Lower leg skin (tissue), 4 donors: ENCODE measurements at regions not wholly inside any gene's neighbourhood (a gene's known extent, or its start where the extent isn't known, plus 50 kb on each side); places are given as distances from the start of the nearest gene placed in this dataset.

Source experiments
- DNase-seq, 2 donors: peaks; one replicate each; pipeline ENCODE4 v3.0.0-alpha.2; 2019; ENCODE audit warnings: low spot score in 2 of 2
- H3K4me3 ChIP-seq: fragments of 200-600 bp; sonication (generic); 2 replicates; pipeline ENCODE4 v1.5.1; 2017; ENCODE audit warnings: mild to moderate bottlenecking, low read depth; ENCODE audit not compliant: poor library complexity, severe bottlenecking
- POLR2A ChIP-seq, 2 donors: fragments of 450-650 bp; IDR thresholded peaks; one replicate each; pipeline ENCODE4 v1.6.1; 2016 to 2017; ENCODE audit warnings: antibody characterized with exemption in 2 of 2, mild to moderate bottlenecking in 1 of 2, moderate library complexity in 1 of 2
- WGBS, 2 donors: methylation state at CpG; one replicate each; pipeline ENCODE4 v1.1.5; 2018; 5-methylcytosine and 5-hydroxymethylcytosine counted together
- intact Hi-C: fragments of 100-400 bp; cut with DNase I; formaldehyde crosslinking; loops from one replicate; pipeline ENCODE4 v1.15.0; 2023; ENCODE audit warnings: low total_unique reads
- TF ChIP-seq, protein P1 (sequence below), 3 donors: fragments of 450-650 bp; IDR thresholded peaks; one replicate each; pipeline ENCODE4 v1.5.1; 2016; ENCODE audit warnings: antibody characterized with exemption in 3 of 3, mild to moderate bottlenecking in 3 of 3, moderate library complexity in 2 of 3

GRCh38 chr18:54710900-54711281, 117.4 kb upstream of the RAB27B start:
- DNase-seq: no peak
- 94 to 97% methylated on average over 2 of the region's 2 CpGs for WGBS, 2 donors

DNA sequence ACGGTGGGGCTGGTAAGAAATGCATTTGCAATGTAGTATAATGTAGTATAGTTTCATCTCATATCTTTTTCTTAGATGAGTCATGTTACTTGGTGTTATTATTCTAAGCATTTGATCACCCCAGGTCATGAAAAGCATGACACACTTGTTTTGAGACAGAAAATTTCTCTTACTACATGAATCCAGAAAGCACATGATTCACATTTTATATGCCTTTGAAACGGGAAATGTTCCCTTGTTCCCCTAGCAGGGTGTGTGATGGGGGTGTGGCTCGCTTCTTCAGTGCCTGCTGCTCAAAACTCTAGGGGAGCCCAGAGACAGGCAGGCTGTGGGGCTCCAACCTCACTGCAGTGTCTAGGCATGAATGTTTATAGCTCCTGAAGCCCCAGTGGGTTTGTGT, 116.0 kb upstream of the RAB27B start:
- no peak for DNase-seq
- TF ChIP-seq POLR2A (IDR thresholded peaks at IDR 0.05): no peak
- TF ChIP-seq, protein P1, sequence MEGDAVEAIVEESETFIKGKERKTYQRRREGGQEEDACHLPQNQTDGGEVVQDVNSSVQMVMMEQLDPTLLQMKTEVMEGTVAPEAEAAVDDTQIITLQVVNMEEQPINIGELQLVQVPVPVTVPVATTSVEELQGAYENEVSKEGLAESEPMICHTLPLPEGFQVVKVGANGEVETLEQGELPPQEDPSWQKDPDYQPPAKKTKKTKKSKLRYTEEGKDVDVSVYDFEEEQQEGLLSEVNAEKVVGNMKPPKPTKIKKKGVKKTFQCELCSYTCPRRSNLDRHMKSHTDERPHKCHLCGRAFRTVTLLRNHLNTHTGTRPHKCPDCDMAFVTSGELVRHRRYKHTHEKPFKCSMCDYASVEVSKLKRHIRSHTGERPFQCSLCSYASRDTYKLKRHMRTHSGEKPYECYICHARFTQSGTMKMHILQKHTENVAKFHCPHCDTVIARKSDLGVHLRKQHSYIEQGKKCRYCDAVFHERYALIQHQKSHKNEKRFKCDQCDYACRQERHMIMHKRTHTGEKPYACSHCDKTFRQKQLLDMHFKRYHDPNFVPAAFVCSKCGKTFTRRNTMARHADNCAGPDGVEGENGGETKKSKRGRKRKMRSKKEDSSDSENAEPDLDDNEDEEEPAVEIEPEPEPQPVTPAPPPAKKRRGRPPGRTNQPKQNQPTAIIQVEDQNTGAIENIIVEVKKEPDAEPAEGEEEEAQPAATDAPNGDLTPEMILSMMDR (IDR thresholded peaks at IDR 0.05): no peak
- 35 to 42% methylated on average over 3 of the region's 3 CpGs for WGBS, 2 donors
- no peak overlapping the region for H3K4me3 ChIP-seq
- intact Hi-C loops: no loop called here

More at GRCh38 chr18:54710900-54711281, 117.4 kb upstream of the RAB27B start:
- H3K4me3 ChIP-seq: no peak overlapping the region
- TF ChIP-seq, protein P1 (IDR thresholded peaks at IDR 0.05): no peak
- TF ChIP-seq POLR2A (IDR thresholded peaks at IDR 0.05): no peak
- intact Hi-C loops: no loop called here

- 67 to 69% methylated on average over 8 of the region's 8 CpGs for WGBS, 2 donors
- no peak for DNase-seq
- no peak for TF ChIP-seq POLR2A (IDR thresholded peaks at IDR 0.05)
- TF ChIP-seq, protein P1 (IDR thresholded peaks at IDR 0.05): no peak
- intact Hi-C loops: no loop called here
- no peak overlapping the region for H3K4me3 ChIP-seq
Observed at GRCh38 chr18:54712758-54713157, 115.5 kb upstream of the RAB27B start.

GRCh38 chr18:54713386-54713785, 114.9 kb upstream of the RAB27B start:
- DNase-seq: no peak
- 89 to 91% methylated on average over 4 of the region's 4 CpGs for WGBS, 2 donors
- intact Hi-C loops: no loop called here
- no peak overlapping the region for H3K4me3 ChIP-seq
- TF ChIP-seq POLR2A (IDR thresholded peaks at IDR 0.05): no peak
- TF ChIP-seq, protein P1 (IDR thresholded peaks at IDR 0.05): no peak

DNA sequence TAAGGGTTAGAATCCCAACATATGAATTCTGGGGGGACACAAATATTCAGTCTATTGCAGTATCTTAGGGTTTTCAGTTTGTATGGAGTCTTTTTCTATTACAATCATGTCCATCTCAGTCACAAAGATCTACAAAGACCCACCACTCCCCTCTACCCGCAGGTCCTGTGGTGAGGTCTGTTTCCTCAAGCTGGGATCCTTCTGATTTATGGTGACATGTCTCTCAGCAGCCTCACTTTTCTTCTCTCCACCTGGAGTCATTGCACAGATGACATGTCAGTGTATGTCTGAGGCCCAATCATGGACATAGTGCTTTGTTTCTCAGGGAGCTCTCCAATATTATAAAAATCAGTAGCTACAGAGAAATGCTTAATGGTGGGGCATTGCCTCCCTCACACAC, 113.4 kb upstream of the RAB27B start:
- intact Hi-C loops: no loop called here
- TF ChIP-seq POLR2A (IDR thresholded peaks at IDR 0.05): no peak
- TF ChIP-seq, protein P1 (IDR thresholded peaks at IDR 0.05): no peak
- no peak for DNase-seq
- WGBS, 2 donors: 50 to 57% methylated on average over 1 of the region's 1 CpG
- H3K4me3 ChIP-seq: no peak overlapping the region

DNA sequence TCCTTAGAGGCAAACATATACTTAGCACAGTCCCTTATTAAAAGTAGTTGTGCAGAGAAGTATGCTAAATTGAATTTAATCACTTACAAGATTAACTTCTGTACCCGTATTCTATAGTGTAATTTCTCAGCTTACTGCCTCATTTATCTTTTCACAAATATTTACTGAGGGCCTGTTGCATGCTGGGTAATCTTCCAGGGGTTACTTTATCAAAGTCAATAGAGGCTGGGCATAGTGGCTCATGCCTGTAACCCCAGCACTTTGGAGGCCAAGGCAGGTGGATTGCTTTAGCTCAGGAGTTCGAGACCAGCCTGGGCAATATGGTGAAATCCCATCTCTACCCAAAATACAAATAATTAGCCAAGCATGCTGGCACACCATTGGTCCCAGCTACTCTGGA, 111.7 kb upstream of the RAB27B start:
- TF ChIP-seq, protein P1 (IDR thresholded peaks at IDR 0.05): no peak
- no peak for TF ChIP-seq POLR2A (IDR thresholded peaks at IDR 0.05)
- intact Hi-C loops: no loop called here
- WGBS, 2 donors: 92% methylated on average over 2 of the region's 2 CpGs
- no peak overlapping the region for H3K4me3 ChIP-seq
- no peak for DNase-seq
